ENCODE measurements at regions not wholly inside any gene's neighbourhood (a gene's known extent, or its start where the extent isn't known, plus 50 kb on each side); places are given as distances from the start of the nearest gene placed in this dataset.
"Not testable (repeated sequence)": the region's sequence is repeated elsewhere in the genome, so short reads cannot be mapped to it uniquely, and the experiment has no call there.

- DNase-seq = peak; percentile 23
These were observed 1042.3 kb upstream of the NRXN1 start for GRCh38 chr2:52074130-52074719.

GRCh38 chr2:52072949-52073348 is 1041.0 kb upstream of the NRXN1 start:
- DNase-seq = no peak

- DNase-seq = no peak
These were observed 1038.7 kb upstream of the NRXN1 start for GRCh38 chr2:52070665-52071064.

GRCh38 chr2:52064234-52064633 is 1032.3 kb upstream of the NRXN1 start:
- DNase-seq = no peak

- DNase-seq = no peak
These were observed 1022.9 kb upstream of the NRXN1 start for GRCh38 chr2:52054824-52055223.

- DNase-seq = no peak
These were observed 1004.9 kb upstream of the NRXN1 start for GRCh38 chr2:52036853-52037252.

GRCh38 chr2:52036024-52036423 is 1004.1 kb upstream of the NRXN1 start:
- DNase-seq = no peak

GRCh38 chr2:52035391-52035790 is 1003.5 kb upstream of the NRXN1 start:
- DNase-seq = no peak

GRCh38 chr2:52034706-52035105 is 1002.8 kb upstream of the NRXN1 start:
- no peak for DNase-seq

GRCh38 chr2:52022006-52022405 is 990.1 kb upstream of the NRXN1 start:
- DNase-seq = no peak

- DNase-seq = no peak
These were observed 985.8 kb upstream of the NRXN1 start for GRCh38 chr2:52017646-52018235.

GRCh38 chr2:52006821-52007366 is 975.0 kb upstream of the NRXN1 start:
- not testable (repeated sequence) for DNase-seq

GRCh38 chr2:52000151-52000855 is 968.4 kb upstream of the NRXN1 start:
- no peak for DNase-seq

- no peak for DNase-seq
These were observed 967.0 kb upstream of the NRXN1 start for GRCh38 chr2:51998890-51999289.

- DNase-seq = no peak
These were observed 965.6 kb upstream of the NRXN1 start for GRCh38 chr2:51997571-51997970.

GRCh38 chr2:51995293-51995692 is 963.4 kb upstream of the NRXN1 start:
- DNase-seq = no peak

- no peak for DNase-seq
These were observed 962.3 kb upstream of the NRXN1 start for GRCh38 chr2:51994123-51994763.

- DNase-seq = no peak
These were observed 958.8 kb upstream of the NRXN1 start for GRCh38 chr2:51990684-51991083.

GRCh38 chr2:51986101-51986500 is 954.2 kb upstream of the NRXN1 start:
- DNase-seq = no peak

GRCh38 chr2:51981783-51982182 is 949.9 kb upstream of the NRXN1 start:
- DNase-seq = no peak

- no peak for DNase-seq
These were observed 944.7 kb upstream of the NRXN1 start for GRCh38 chr2:51976623-51977022.

GRCh38 chr2:51971136-51971535 is 939.2 kb upstream of the NRXN1 start:
- DNase-seq = no peak

GRCh38 chr2:51969347-51969746 is 937.4 kb upstream of the NRXN1 start:
- DNase-seq = no peak

All from right hindlimb (tissue), 1 donor.